ENCODE measurements at regions not wholly inside any gene's neighbourhood (a gene's known extent, or its start where the extent isn't known, plus 50 kb on each side); places are given as distances from the start of the nearest gene placed in this dataset.
A peak's percentile ranks its signal among the peaks of the same experiment; 100 is the strongest.

DNA sequence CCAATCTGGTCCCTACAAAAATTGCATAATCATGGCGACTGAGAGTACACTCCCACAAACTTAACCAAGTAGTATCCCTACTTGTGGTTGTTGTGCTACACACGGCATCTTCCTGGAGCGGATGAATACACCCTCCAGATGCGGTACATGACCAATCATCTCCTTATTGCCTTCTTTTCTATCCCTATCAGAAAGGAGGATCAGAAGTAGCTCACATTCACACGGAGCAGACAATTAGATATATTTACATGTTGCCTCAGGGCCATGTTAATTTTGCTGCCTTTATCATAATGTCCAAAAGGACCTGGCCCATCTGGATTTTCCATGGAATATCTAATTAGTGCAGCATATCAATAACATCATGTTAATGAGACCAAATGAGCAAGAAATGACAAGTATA is 96.4 kb upstream of the RNU6-1 start:
- Histone ChIP-seq H4K20me1 (ENCODE audit: insufficient read depth) (no peaks in the 10 kb centered on the region), H3K79me2 (ENCODE audit: insufficient read depth, low read length) (no peaks in the 10 kb centered on the region), H3K4me1 (ENCODE audit: control insufficient read depth in 1 of 2, insufficient read depth in 2 of 2, low read length in 2 of 2) (peaks cover 0 to 7% of the 10 kb centered on the region in 2 experiments; a peak in 2 of 4 replicates), H3K36me3 (ENCODE audit: control insufficient read depth in 1 of 2, insufficient read depth in 2 of 2, low read length in 2 of 2) (no peaks in the 10 kb centered on the region), H3K27me3 (ENCODE audit: insufficient read depth, low read length) (no peaks in the 10 kb centered on the region), H3K27ac (ENCODE audit: low read depth, low read length) (no peak overlapping the region), H3K4me3 (replicated peaks in 1 of 2; ENCODE audit: low read depth in 1 of 2, low read length in 2 of 2) (no peak overlapping the region), H3K9me3 (ENCODE audit: control insufficient read depth in 1 of 2, insufficient read depth in 1 of 2, low read depth in 1 of 2, low read length in 2 of 2) (no peaks in the 10 kb centered on the region), H3K9ac (ENCODE audit: low read length) (no peak overlapping the region), H2AFZ (ENCODE audit: low read depth, low read length, poor library complexity, severe bottlenecking) (no peak overlapping the region), H3K4me2 (ENCODE audit: low read length) (no peak overlapping the region), H3K9me2 (ENCODE audit: insufficient read depth) (no peaks in the 10 kb centered on the region)
- ChIA-PET CTCF (no interaction called here), RAD21 (ENCODE audit: low non-redundant PET in 1 of 2, low total read pairs in 2 of 2, uncharacterized antibody in 2 of 2, unreplicated experiment in 2 of 2) (no interaction called here), POLR2A (no interaction called here)
- ATAC-seq, result no peak
- TF ChIP-seq EZH2 (IDR thresholded peaks at IDR 0.05) (no peak), TCF7L2 (IDR thresholded peaks at IDR 0.05; ENCODE audit: borderline replicate concordance, extremely low read depth, insufficient read depth, insufficient read length) (no peak), POLR2AphosphoS5 (IDR thresholded peaks at IDR 0.05; ENCODE audit: low read depth, low read length) (no peak)
- DNase-seq (ENCODE audit: low read depth, low spot score), result no peak
- no TSS peak for BruUV-seq (replicated peaks)
- intact Hi-C loops (cut with micrococcal nuclease), result no loop called here

DNA sequence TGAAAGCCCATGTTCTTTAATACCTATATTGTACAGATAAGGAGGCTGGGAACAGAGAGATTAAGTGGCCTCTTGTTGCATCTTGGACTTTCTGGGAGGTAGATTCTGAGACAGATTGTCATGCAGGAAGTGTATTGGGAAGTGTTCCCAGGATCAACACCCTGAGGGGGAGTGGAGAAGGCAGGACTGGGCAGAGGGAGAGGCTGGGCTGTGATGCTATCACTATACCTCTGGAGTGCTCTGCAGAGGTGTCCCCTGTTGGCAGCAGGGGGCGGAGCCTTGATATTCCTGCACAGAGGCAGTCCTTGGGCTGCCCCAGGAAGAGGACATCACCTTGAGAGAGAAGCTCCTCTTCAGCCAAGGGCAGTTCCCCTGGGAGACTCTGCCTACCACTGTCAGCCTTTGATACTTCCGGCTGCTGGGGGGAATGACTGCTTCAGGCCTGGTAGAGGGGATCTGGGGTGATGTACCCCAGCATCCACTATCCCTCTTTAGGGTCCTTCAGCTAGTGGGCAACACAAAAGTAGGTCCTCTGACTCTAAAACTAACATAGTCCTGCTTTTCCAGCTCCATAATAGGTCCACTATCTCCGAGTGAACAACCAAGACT is 97.4 kb upstream of the RNU6-1 start:
- Histone ChIP-seq H3K4me1 (ENCODE audit: control insufficient read depth in 1 of 2, insufficient read depth in 2 of 2, low read length in 2 of 2) (peaks cover 8 to 17% of the 10 kb centered on the region in 2 experiments), H3K9me3 (ENCODE audit: control insufficient read depth in 1 of 2, insufficient read depth in 1 of 2, low read depth in 1 of 2, low read length in 2 of 2) (no peaks in the 10 kb centered on the region), H4K20me1 (ENCODE audit: insufficient read depth) (no peaks in the 10 kb centered on the region), H3K27me3 (ENCODE audit: insufficient read depth, low read length) (no peaks in the 10 kb centered on the region), H3K79me2 (ENCODE audit: insufficient read depth, low read length) (no peaks in the 10 kb centered on the region), H3K4me2 (ENCODE audit: low read length) (no peak overlapping the region), H3K4me3 (replicated peaks in 1 of 2; ENCODE audit: low read depth in 1 of 2, low read length in 2 of 2) (no peak overlapping the region), H3K9ac (ENCODE audit: low read length) (no peak overlapping the region), H2AFZ (ENCODE audit: low read depth, low read length, poor library complexity, severe bottlenecking) (no peak overlapping the region), H3K36me3 (ENCODE audit: control insufficient read depth in 1 of 2, insufficient read depth in 2 of 2, low read length in 2 of 2) (no peaks in the 10 kb centered on the region), H3K27ac (ENCODE audit: low read depth, low read length) (no peak overlapping the region), H3K9me2 (ENCODE audit: insufficient read depth) (no peaks in the 10 kb centered on the region)
- no peak for DNase-seq (ENCODE audit: low read depth, low spot score)
- peak; percentile 81 for ATAC-seq
- ChIA-PET RAD21 (ENCODE audit: low non-redundant PET in 1 of 2, low total read pairs in 2 of 2, uncharacterized antibody in 2 of 2, unreplicated experiment in 2 of 2) (no interaction called here), POLR2A (no interaction called here), CTCF (no interaction called here)
- no TSS peak for BruUV-seq (replicated peaks)
- intact Hi-C loops (cut with micrococcal nuclease), result no loop called here
- TF ChIP-seq EGR1 (IDR thresholded peaks at IDR 0.05; ENCODE audit: low read depth), result no peak
- no peak for TF ChIP-seq SRF (IDR thresholded peaks at IDR 0.05; ENCODE audit: low read depth)
- TF ChIP-seq, protein P1, sequence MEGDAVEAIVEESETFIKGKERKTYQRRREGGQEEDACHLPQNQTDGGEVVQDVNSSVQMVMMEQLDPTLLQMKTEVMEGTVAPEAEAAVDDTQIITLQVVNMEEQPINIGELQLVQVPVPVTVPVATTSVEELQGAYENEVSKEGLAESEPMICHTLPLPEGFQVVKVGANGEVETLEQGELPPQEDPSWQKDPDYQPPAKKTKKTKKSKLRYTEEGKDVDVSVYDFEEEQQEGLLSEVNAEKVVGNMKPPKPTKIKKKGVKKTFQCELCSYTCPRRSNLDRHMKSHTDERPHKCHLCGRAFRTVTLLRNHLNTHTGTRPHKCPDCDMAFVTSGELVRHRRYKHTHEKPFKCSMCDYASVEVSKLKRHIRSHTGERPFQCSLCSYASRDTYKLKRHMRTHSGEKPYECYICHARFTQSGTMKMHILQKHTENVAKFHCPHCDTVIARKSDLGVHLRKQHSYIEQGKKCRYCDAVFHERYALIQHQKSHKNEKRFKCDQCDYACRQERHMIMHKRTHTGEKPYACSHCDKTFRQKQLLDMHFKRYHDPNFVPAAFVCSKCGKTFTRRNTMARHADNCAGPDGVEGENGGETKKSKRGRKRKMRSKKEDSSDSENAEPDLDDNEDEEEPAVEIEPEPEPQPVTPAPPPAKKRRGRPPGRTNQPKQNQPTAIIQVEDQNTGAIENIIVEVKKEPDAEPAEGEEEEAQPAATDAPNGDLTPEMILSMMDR (IDR thresholded peaks at IDR 0.05 in 2 of 3, conservative IDR thresholded peaks at IDR 0.05 in 1 of 3; ENCODE audit: borderline replicate concordance in 1 of 3, insufficient read depth in 1 of 3, low read depth in 2 of 3, low read length in 2 of 3), result no peak
- TF ChIP-seq, protein P2, sequence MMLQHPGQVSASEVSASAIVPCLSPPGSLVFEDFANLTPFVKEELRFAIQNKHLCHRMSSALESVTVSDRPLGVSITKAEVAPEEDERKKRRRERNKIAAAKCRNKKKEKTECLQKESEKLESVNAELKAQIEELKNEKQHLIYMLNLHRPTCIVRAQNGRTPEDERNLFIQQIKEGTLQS (IDR thresholded peaks at IDR 0.05), result no peak
- no peak for TF ChIP-seq JUND (IDR thresholded peaks at IDR 0.05)
- no peak for TF ChIP-seq SP1 (IDR thresholded peaks at IDR 0.05; ENCODE audit: low read depth)
- TF ChIP-seq, protein P3, sequence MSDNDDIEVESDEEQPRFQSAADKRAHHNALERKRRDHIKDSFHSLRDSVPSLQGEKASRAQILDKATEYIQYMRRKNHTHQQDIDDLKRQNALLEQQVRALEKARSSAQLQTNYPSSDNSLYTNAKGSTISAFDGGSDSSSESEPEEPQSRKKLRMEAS (IDR thresholded peaks at IDR 0.05), result no peak
- TF ChIP-seq SIN3A (IDR thresholded peaks at IDR 0.05; ENCODE audit: low read depth), result no peak
- TF ChIP-seq EZH2 (IDR thresholded peaks at IDR 0.05), result no peak
- TF ChIP-seq, protein P4, sequence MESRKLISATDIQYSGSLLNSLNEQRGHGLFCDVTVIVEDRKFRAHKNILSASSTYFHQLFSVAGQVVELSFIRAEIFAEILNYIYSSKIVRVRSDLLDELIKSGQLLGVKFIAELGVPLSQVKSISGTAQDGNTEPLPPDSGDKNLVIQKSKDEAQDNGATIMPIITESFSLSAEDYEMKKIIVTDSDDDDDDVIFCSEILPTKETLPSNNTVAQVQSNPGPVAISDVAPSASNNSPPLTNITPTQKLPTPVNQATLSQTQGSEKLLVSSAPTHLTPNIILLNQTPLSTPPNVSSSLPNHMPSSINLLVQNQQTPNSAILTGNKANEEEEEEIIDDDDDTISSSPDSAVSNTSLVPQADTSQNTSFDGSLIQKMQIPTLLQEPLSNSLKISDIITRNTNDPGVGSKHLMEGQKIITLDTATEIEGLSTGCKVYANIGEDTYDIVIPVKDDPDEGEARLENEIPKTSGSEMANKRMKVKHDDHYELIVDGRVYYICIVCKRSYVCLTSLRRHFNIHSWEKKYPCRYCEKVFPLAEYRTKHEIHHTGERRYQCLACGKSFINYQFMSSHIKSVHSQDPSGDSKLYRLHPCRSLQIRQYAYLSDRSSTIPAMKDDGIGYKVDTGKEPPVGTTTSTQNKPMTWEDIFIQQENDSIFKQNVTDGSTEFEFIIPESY (IDR thresholded peaks at IDR 0.05; ENCODE audit: extremely low read depth, insufficient replicate concordance, low read length), result no peak
- no peak for TF ChIP-seq YY1 (IDR thresholded peaks at IDR 0.05; ENCODE audit: extremely low read depth, insufficient replicate concordance, low read depth, low read length)
- no peak for TF ChIP-seq POLR2A (IDR thresholded peaks at IDR 0.05; ENCODE audit: borderline replicate concordance, extremely low read depth, insufficient read depth, insufficient read length)
- TF ChIP-seq EZH2phosphoT487 (IDR thresholded peaks at IDR 0.05; ENCODE audit: borderline replicate concordance), result no peak
- no peak for TF ChIP-seq CEBPB (IDR thresholded peaks at IDR 0.05; ENCODE audit: low read depth)
- TF ChIP-seq TCF7L2 (IDR thresholded peaks at IDR 0.05; ENCODE audit: borderline replicate concordance, extremely low read depth, insufficient read depth, insufficient read length), result no peak

Data from HCT116 (cell line).